Skeletal muscle cell (primary cell): ENCODE measurements at regions not wholly inside any gene's neighbourhood (a gene's known extent, or its start where the extent isn't known, plus 50 kb on each side); places are given as distances from the start of the nearest gene placed in this dataset.

ENCODE experiments used
- DNase-seq: peaks from one replicate; pipeline ENCODE4 v3.0.0-alpha.2; 2010; ENCODE audit warnings: low read depth
- H3K4me3 ChIP-seq: 2 replicates; pipeline ENCODE4 v1.5.1; 2011; ENCODE audit warnings: low read depth, mild to moderate bottlenecking, control low read depth, low read length, moderate library complexity

DNA sequence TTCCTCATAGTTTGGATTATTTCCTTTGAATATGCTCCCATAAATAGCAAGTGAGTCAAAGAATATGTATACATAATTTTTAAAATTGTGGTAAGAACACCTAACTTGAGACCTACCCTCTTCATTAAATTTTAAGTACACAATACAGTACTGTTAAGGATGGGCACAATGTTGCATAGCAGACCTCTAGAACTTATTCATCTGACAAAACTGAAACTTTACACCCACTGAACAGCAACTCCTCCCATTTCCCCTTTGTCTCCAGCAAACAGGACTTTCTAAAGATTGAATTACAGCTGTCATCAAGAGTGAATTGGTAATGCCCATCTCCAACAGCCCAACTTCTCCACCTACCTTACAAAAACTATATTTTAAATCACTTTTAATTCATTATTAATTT lies 388.9 kb downstream of the HTR1A start:
- DNase-seq = no peak
- H3K4me3 ChIP-seq = no peak overlapping the region

DNA sequence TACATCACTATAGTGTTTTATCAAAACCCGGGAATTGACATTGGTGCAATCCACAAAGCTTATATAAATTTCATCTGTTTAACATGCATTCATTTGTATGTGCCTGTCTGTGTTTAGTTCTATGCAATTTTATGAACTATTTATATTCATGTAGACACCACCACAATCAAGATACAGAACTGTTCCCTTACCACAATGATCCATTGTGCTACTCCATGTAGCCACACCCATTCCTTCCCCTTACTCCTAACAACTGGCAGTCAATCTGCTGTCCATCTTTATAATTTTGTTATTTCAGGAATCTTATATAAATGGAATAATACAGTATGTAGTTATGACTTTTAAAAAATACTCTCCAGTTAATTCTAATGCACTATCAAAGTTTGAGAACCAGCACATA lies 389.5 kb downstream of the HTR1A start:
- DNase-seq = no peak
- no peak overlapping the region for H3K4me3 ChIP-seq

DNA sequence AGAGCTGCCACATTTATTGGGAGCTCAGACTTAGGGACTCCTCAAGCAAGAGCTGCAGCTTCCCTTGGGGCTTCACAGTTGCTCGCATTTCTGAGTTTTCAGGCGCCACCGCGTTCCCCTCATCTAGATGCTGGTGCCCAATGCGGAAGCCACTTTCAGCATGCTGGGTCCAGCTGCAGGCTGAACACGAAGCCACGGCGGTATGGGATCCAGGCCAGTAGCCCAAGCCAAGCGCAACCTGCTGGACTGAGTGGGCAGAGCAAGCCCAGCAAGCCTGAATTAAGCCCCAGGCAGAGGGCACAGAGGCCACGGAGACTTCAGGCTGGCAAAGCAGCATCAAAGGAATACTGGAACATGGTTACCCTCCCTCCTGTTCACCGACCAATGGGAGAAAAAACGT lies 391.5 kb downstream of the HTR1A start:
- no peak for DNase-seq
- no peak overlapping the region for H3K4me3 ChIP-seq

DNA sequence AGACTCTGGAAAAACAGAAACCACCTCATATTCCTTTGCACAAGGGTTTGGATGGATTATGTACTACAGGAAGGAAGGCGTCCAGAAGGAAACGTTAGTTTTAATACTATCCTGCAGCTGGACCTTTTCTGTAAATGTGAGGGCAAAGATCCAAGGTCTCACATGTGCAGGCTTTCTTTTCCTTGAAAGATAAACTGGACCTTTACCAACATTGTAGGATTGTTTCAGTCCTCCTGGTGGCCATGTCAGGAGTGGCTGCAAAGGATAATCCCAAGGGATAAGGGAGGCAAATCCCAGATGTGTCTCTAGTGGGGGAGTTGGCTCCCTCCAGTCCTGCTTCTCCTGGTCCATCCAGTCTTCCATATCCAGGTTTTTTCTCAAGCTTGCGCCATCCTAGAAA lies 397.5 kb downstream of the HTR1A start:
- no peak overlapping the region for H3K4me3 ChIP-seq

DNA sequence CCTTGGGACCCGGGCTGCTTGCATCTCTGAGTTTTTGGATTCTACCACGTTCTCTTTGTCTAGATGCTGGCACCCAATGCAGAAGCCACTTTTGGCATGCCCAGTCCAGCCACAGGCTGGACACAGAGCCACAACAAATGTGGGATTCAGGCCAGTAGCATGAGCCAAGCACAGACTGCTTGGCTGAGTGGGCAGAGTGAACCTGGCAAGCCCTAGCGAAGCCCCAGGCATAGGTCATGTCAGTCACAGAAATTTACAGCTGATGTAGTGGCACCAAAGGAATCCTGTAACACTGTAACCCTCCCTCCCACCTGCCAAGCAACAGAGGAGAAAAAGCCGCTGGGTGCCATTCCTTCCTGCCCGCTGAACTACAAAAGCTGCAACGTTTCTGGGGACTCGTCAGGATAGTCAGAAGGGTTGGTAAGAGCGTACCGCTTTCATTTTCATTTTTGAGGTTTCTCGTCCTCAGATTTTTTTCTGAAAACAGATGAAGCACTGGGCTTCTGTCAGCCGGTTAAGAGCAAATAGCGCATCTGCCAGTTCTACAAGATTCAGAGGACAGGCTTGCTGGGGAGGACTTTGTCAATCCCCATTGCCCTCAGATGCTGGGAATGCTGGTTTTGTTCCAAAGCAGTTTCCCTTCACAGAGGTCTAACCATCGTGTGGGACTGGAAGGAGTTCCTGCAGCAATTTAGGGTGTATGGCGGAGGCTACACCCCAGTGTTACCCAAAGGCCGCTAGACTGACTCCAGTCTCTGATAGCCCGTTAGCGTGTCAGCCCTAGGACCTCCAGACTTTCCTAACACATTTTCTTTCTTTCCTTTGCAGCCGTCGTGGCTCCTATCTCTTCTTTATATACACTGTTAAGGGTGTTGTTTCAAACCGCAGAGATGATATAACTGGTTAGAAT lies 399.0 kb downstream of the HTR1A start:
- no peak for DNase-seq
- no peak overlapping the region for H3K4me3 ChIP-seq

More for the DNA sequence above, 397.5 kb downstream of the HTR1A start:
- no peak for DNase-seq

DNA sequence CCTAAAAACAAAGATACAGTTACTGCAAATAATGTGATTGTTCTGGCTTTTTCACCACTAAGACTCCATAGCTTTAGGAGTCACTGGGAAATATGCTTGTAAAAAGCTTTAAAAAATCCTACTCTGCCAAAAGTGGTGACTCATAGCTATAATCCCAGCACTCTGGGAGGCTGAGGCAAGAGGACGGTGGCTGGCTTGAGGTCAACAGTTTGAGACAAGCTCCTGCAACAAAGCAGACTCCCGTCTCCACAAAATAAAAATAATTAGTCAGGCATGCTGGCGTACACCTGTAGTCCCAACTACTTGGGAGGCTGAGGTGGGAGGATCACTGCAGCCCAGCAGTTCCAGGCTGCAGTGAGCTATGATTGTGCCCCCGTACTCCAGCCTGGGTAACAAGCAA lies 406.4 kb downstream of the HTR1A start:
- no peak for DNase-seq
- H3K4me3 ChIP-seq = no peak overlapping the region

DNA sequence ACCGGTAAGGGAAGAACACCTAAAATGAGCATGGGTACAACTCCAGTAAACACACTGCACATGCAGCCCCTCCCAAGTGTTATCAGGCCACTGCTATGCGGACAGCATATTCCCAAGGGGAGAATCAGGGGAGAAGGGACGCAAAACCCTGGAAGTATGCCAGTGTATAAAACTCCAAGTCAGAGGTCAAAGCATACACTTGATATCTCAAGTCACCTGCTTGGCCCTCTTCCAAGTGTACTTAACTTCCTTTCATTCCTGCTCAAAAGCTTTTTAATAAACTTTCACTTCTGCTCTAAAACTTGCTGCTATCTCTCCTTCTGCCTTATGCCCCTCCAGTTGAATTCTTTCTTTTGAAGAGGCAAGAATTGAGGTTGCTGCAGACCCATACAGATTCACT lies 408.1 kb downstream of the HTR1A start:
- no peak overlapping the region for H3K4me3 ChIP-seq
- no peak for DNase-seq

DNA sequence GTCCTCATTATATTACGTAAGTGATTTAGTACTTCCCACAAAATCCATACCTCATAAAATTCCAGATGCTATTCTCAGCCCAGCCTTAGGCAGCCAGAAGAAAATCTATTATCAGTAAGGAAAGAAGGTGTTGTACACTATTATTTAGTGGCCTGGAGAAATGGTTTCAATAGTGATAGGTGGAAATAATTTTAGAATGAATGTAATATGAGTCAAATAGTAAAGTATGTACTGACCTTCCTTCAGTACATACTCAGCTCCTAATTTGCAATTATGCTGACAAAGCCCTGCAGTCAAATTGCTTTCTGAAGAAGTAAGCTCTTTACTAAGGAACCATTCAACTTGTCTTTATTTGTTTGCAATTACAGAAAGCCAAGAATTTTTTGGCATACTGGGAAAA lies 409.2 kb downstream of the HTR1A start:
- DNase-seq = no peak

DNA sequence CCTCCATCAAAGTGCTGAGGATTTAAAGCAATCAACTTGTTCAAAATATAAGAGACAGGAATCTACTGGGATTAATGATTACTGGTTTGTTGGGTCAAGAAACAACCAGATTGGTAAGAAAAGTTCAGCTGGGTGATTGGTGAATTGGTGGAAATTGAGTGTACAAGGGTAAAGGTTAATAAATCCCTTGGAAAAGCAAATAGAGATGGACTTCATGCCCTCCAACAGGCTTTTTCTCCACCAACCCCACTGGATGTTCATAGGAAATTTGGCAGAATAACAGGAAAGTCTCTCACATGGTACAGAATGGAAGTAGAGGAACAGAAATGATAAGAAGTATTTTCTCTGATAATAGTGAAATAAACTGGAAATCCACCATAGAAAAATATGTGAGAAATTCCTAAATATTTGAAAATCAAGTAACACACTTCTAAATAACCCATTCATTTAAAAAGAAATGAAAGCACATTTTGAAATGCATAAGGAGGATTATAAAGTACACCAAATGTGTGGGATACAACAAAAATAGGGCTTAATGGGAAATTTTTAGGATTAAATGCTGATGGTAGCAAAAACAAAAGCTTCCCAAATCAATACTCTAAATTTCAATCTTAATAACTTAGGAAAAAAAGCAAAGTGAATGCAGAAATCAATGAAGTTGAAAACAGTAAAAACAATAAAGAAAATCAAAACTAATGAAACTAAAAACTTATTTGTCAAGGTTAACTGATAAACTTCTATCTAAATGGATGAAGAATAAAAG lies 426.2 kb downstream of the HTR1A start:
- DNase-seq = no peak
- no peak overlapping the region for H3K4me3 ChIP-seq

More for the DNA sequence above, 409.2 kb downstream of the HTR1A start:
- no peak overlapping the region for H3K4me3 ChIP-seq

DNA sequence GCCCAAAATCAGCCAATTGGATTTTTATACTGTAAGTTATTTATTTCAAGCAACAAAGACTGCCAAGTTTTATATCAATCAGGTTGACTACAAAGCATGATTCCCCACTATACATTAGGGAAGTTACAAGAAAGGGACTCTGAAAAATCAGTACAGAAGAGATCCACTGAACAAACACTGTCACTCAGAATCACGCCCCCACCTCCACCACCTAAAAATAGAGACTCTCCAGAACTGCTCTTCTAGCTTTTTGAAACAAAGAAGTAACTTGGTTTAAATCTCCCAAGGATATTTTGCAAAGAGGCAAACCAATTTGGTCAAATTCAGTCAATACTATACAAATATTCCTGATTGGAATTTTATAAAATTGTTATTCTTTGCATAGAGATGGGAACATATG lies 438.0 kb downstream of the HTR1A start:
- no peak overlapping the region for H3K4me3 ChIP-seq
- DNase-seq = no peak

DNA sequence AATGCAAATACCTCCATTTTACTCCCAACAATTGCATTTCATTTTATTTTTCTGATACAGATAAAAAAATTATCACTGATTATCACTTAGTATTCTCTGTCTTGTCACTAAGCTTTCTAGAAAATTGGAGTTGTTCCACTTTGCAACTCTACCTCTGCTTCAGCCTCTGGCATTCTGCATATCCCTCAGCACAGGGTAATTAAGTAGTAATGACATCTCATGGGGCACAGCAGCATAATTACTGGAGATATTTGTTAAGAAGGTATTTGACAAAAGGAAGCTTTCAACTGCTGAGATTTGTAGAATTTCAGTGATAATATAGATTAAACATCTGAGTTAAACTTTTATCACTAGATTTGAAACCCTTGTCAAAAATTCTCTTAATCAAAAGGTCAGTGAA lies 446.2 kb downstream of the HTR1A start:
- H3K4me3 ChIP-seq = no peak overlapping the region
- DNase-seq = no peak

DNA sequence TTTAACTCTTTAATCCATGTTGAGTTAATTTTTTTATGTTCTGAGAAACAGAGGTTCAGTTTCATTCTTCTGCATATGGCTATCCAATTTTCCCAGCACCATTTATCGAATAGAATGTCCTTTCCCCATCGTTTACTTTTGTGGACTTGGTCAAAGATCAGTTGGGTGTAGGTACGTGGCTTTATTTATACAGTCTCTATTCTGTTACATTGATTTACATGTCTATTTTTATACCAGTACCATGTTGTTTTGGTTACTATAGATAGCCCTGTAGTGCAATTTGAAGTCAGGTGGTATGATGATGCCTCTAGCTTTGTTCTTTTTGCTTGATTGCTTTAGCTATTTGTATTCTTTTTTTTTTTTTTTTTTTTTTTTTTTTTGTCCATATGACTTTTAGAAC lies 462.0 kb downstream of the HTR1A start:
- H3K4me3 ChIP-seq = no peak overlapping the region
- DNase-seq = no peak

DNA sequence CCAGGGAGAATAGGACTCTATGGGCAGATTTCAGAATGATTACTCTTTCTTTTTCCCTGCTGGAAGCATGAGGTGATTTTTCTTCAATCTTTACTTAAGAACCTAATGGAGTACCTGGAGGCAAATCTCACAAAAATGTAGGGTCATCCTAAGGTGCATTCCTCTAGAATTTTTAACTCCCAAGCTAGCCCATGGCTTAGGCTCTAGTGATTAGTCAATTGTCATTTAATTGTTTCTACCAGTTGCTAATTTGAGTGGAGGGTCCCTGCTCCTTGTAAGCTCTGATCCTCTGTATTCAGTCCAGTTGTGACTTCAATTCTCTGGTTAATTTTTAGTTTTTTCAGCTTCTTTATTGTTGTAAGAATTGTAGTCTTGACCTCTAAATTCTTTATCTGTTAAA lies 467.0 kb downstream of the HTR1A start:
- no peak overlapping the region for H3K4me3 ChIP-seq
- DNase-seq = no peak

DNA sequence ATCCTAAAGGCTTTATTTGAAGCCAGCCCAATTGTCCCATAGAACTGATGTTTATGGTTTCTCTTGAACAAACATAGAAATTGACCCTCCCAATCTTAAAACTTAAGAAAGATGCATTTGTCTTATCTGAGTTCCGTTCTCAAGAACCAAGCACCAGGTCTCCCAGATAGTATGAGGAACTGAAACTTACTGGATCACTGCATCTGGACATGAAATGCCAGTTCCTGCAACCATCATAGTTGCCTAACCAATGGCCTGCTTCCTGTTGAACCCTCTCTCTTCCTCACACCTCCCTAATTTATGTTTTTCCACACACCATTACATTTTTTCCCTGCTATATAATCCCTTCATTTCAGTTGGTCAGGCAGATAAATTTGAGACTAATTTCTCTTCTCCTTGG lies 478.9 kb downstream of the HTR1A start:
- DNase-seq = no peak
- H3K4me3 ChIP-seq = no peak overlapping the region

DNA sequence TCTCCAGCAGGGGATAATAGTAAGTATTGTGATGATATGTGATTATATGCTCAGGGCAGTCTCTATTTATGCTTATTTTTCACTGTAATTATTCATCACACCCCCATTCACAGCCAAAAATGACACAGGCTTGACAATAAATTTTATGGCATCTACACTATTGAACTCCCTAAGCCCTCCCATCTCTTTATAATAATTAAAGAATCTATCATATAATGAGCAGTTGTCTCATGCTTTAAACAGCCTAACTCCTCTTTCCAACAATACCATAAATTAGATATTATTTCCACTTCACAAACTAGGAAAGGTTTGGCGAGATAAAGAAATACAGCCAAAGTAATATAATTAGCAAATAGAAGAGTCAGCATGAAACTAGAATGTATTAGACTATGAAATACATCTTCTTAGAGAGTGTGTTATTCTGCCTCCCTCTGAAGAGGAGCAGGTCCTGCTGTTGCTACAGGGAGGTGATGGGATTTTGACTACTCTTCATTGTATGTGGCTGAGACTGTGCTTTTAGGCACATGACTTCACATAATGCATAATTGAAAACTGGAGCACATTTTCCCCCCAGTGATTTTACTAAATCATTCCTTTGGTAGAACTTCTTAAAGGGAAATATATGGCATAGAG lies 488.8 kb downstream of the HTR1A start:
- no peak overlapping the region for H3K4me3 ChIP-seq
- no peak for DNase-seq

DNA sequence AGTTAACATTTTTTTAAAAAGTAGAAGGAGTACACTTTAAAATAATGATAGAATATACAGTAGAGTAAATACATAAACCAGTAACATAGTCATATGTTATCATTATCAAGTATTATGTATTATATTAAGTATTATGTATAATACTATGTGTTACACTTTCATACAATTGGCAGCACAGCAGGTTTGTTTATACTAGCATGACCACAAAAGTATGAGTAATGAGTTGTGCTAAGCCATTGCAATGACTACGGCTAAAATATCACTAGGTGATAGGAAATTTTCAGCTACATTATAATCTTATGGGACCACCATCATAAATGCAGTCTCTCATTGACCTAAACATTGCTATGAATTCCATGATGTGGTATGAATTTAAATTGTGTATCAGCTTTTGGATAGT lies 506.0 kb downstream of the HTR1A start:
- DNase-seq = no peak

DNA sequence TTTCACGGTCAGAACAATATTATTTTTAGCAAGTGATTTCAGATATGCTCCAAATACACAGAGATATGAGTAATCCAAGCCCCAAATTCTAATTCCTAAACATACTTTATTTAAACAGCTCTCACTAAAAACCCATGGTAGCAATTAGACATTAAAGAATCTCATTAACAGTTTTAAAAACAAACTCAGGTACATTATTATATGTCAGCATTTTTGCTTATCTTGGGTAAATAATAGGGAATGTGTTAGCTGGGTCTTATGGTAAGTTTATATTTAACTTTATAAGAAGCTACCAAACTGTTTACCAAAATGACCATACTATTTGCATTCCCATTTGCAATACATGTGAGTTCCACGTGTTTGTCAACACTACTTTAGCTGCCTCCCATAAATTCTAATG lies 511.1 kb downstream of the HTR1A start:
- H3K4me3 ChIP-seq = no peak overlapping the region
- DNase-seq = no peak

More for the DNA sequence above, 506.0 kb downstream of the HTR1A start:
- H3K4me3 ChIP-seq = no peak overlapping the region

DNA sequence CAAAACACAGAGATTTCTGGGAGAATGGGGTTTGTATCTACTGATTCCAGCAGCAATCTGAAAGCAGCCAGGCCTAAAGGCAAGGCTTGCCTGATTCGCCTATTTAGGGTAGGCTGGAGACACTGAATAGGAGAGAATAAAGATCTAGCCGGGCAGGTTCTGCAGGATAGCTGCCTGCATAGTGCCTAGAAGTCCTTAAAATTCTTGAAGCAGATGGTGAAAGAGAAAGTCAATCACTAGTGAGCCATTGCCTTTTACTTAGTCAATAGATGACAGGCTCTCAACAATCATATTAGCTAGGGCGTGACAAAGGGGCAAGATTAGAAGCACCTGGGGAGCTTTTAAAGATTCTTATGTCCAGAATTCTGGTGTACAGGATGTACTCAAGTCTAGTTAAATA lies 522.7 kb downstream of the HTR1A start:
- DNase-seq = no peak
- H3K4me3 ChIP-seq = no peak overlapping the region

DNA sequence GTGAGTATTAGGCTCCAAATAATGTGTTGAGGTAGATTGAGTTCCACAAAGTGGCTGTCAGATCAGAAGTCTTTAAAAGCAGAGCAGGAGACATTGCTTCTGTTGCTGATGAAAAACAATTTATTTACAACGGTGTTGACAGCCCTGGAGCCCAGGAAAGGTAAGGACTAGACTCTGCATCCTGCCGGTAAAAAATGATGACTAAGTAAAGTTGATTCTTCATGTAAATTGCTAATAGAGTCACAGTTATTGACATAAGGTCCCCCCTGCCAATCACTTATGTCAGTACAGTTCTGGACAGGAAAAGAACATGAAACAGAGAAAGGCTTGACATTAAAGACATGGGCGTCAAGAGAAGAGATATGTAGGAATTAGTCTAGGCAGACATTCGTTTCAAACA lies 552.5 kb downstream of the HTR1A start:
- DNase-seq = no peak
- H3K4me3 ChIP-seq = no peak overlapping the region

DNA sequence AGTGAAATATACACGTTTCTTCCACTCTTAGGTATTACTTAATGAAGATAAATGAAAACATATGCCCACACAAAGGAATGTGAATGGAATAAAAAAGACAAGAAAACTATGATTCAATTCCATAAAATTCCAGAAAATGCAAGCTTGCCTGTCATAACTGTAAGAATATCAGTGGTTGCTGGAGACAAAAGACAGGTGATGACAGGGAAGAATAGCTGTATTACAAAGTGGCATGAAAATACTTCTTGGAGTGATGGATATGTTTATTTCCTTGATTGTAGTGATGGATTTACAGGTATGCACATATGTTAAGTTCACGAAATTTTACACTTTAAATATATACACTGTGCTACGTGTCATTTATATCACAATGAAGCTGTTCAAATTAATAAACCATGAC lies 553.3 kb downstream of the HTR1A start:
- H3K4me3 ChIP-seq = no peak overlapping the region
- no peak for DNase-seq
